K562 (cell line): ENCODE measurements at regions not wholly inside any gene's neighbourhood (a gene's known extent, or its start where the extent isn't known, plus 50 kb on each side); places are given as distances from the start of the nearest gene placed in this dataset.

Source experiments
- ATAC-seq: fragments of 200-7000 bp; cut with Tn5 transposase; 3 replicates; pipeline ENCODE4 v1.9.1; 2020; ENCODE audit warnings: moderate library complexity
- BruUV-seq: library from RNA; stranded (reverse); fragments of 400-500 nt; replicated peaks from 2 replicates; lab custom pipeline; 2021; lab: Mats Ljungman, UMichigan
- CTCF ChIA-PET: fragments of 300-600 bp; formaldehyde crosslinking; extraction: SDS; loops from one replicate; lab custom pipeline; 2021; ENCODE audit warnings: low intra/inter-chr PET ratio; lab: Yijun Ruan, JAX
- POLR2A ChIA-PET: fragments of 300-600, 350-650 bp; sonication (Branson Sonifier 250); formaldehyde crosslinking; extraction: SDS; loops from one replicate; lab custom pipeline; 2021; ENCODE audit warnings: antibody characterized with exemption, inconsistent platforms; lab: Yijun Ruan, JAX
- DNase-seq, 4 experiments: peaks; one replicate each; pipeline versions ENCODE4 v3.0.0 to v3.0.0-alpha.2; 2011 to 2018; ENCODE audit warnings: low spot score in 3 of 4, mixed read lengths in 3 of 4; ENCODE audit errors: extremely low read depth in 1 of 4
- FAIRE-seq: peaks from 2 replicates; lab custom pipeline; 2011; peaks lifted over from hg19 to GRCh38; lab: Jason Lieb, UNC
- H2AFZ ChIP-seq: 2 replicates; pipeline ENCODE4 v1.6.0; 2011; ENCODE audit warnings: low read depth, low read length, control low read depth, inconsistent platforms
- H3K27ac ChIP-seq: fragments of 200-600 bp; 3 replicates; pipeline ENCODE4 v1.8.0; 2011; ENCODE audit warnings: low read depth, mild to moderate bottlenecking, control low read depth, inconsistent platforms, low read length, moderate library complexity, mixed read lengths; ENCODE audit errors: extremely low read depth
- H3K27me3 ChIP-seq, 2 experiments: fragments of 300-600 bp in 1 of 2; 2 replicates in 1 of 2; 3 replicates in 1 of 2; pipeline versions ENCODE4 v1.6.0 to v1.8.0; 2011; ENCODE audit warnings: inconsistent platforms in 2 of 2, low read length in 2 of 2, mild to moderate bottlenecking in 1 of 2, mixed read lengths in 1 of 2, moderate library complexity in 1 of 2; ENCODE audit not compliant: control insufficient read depth in 2 of 2, insufficient read depth in 2 of 2
- H3K36me3 ChIP-seq: fragments of 300-600 bp; 3 replicates; pipeline ENCODE4 v1.8.0; 2011; ENCODE audit warnings: mild to moderate bottlenecking, low read length, inconsistent platforms; ENCODE audit not compliant: control insufficient read depth, insufficient read depth
- H3K4me1 ChIP-seq, 2 experiments: fragments of 200-600 bp in 1 of 2; replicated peaks in 1 of 2; 2 replicates in 1 of 2; 3 replicates in 1 of 2; pipeline versions ENCODE4 v1.5.1 to v1.8.0; 2011; ENCODE audit warnings: inconsistent platforms in 2 of 2, low read length in 2 of 2, mild to moderate bottlenecking in 1 of 2, mixed read lengths in 1 of 2, moderate library complexity in 1 of 2; ENCODE audit not compliant: control insufficient read depth in 2 of 2, insufficient read depth in 2 of 2
- H3K4me2 ChIP-seq: 2 replicates; pipeline ENCODE4 v1.6.1; 2011; ENCODE audit warnings: low read length, control low read depth, inconsistent platforms, mixed read lengths; ENCODE audit not compliant: insufficient read depth
- H3K4me3 ChIP-seq: fragments of 200-600 bp; sonication (generic), shearing (Covaris generic); 2 replicates; pipeline ENCODE4 v1.5.1; 2016; ENCODE audit warnings: control low read depth, inconsistent platforms
- H3K79me2 ChIP-seq: fragments of 200-600 bp; 3 replicates; pipeline ENCODE4 v1.8.0; 2011; ENCODE audit warnings: low read length, inconsistent platforms; ENCODE audit not compliant: control insufficient read depth, insufficient read depth
- H3K9ac ChIP-seq, 2 experiments: 2 replicates each; pipeline versions ENCODE4 v1.6.0 to v1.6.1; 2011; ENCODE audit warnings: low read depth in 2 of 2, low read length in 2 of 2, control low read depth in 1 of 2, inconsistent platforms in 1 of 2, mild to moderate bottlenecking in 1 of 2, mixed read lengths in 1 of 2; ENCODE audit not compliant: insufficient read depth in 1 of 2
- H3K9me1 ChIP-seq: one replicate; pipeline ENCODE4 v1.6.0; 2011; ENCODE audit warnings: inconsistent platforms, mild to moderate bottlenecking, low read length, moderate library complexity; ENCODE audit not compliant: control insufficient read depth, insufficient read depth
- H3K9me3 ChIP-seq: replicated peaks from 2 replicates; pipeline ENCODE4 v1.5.1; 2011; ENCODE audit warnings: low read depth, low read length, inconsistent platforms; ENCODE audit not compliant: control insufficient read depth, insufficient read depth
- H4K20me1 ChIP-seq: replicated peaks from 2 replicates; pipeline ENCODE4 v1.6.1; 2011; ENCODE audit warnings: low read length, inconsistent platforms, mixed read lengths; ENCODE audit not compliant: control insufficient read depth, insufficient read depth
- ATF2 ChIP-seq: sonication (generic); formaldehyde crosslinking; IDR thresholded peaks from 2 replicates; pipeline ENCODE4 v1.8.1; 2022; ENCODE audit warnings: missing genetic modification reagents
- COPS2 ChIP-seq: fragments of 450-650 bp; conservative IDR thresholded peaks from 2 replicates; pipeline ENCODE4 v1.6.1; 2016; ENCODE audit warnings: mild to moderate bottlenecking, moderate library complexity
- ELF1 ChIP-seq: fragments of 200-800 bp; sonication (Bioruptor generic); IDR thresholded peaks from 2 replicates; pipeline ENCODE4 v1.6.1; 2016; ENCODE audit warnings: missing genetic modification characterization, missing compliant biosample characterization
- ERF ChIP-seq: fragments of 450-650 bp; formaldehyde crosslinking; IDR thresholded peaks from 2 replicates; pipeline ENCODE4 v1.4.0; 2020; ENCODE audit warnings: mild to moderate bottlenecking, mixed read lengths
- GATAD2A ChIP-seq: fragments of 450-650 bp; IDR thresholded peaks from 2 replicates; pipeline ENCODE4 v1.6.1; 2017
- HDAC8 ChIP-seq: fragments of 450-650 bp; IDR thresholded peaks from 2 replicates; pipeline ENCODE4 v1.6.1; 2016; ENCODE audit warnings: mild to moderate bottlenecking, missing genetic modification characterization, moderate library complexity, missing compliant biosample characterization
- KLF10 ChIP-seq: fragments of 250-450 bp; sonication (Bioruptor Pico); IDR thresholded peaks from 2 replicates; pipeline ENCODE4 v1.6.1; 2021; ENCODE audit warnings: matching md5 sums
- MECOM ChIP-seq: fragments of 250-450 bp; sonication (Bioruptor Pico); IDR thresholded peaks from 2 replicates; pipeline ENCODE4 v1.8.0; 2022; ENCODE audit warnings: inconsistent platforms
- MTA3 ChIP-seq: fragments of 450-650 bp; formaldehyde crosslinking; IDR thresholded peaks from 2 replicates; pipeline ENCODE4 v1.6.1; 2017; ENCODE audit warnings: mild to moderate bottlenecking, borderline replicate concordance
- NCOA1 ChIP-seq: fragments of 450-650 bp; IDR thresholded peaks from 2 replicates; pipeline ENCODE4 v1.6.1; 2016; ENCODE audit warnings: low read depth
- PHF21A ChIP-seq: fragments of 450-650 bp; IDR thresholded peaks from 2 replicates; pipeline ENCODE4 v1.6.1; 2017; ENCODE audit warnings: low read depth, borderline replicate concordance
- PHTF2 ChIP-seq: fragments of 250-450 bp; sonication (Bioruptor Pico); IDR thresholded peaks from 2 replicates; pipeline ENCODE4 v1.5.0; 2021; ENCODE audit warnings: mild to moderate bottlenecking
- RAD21 ChIP-seq, 2 experiments: fragments of 250-450 bp in 1 of 2; fragments of 450-650 bp in 1 of 2; sonication (Bioruptor Pico) in 1 of 2; formaldehyde crosslinking in 1 of 2; IDR thresholded peaks in 1 of 2; conservative IDR thresholded peaks in 1 of 2; 2 replicates each; pipeline versions ENCODE4 v1.4.0 to v1.8.0; 2020 to 2022; ENCODE audit warnings: mild to moderate bottlenecking in 2 of 2, moderate library complexity in 1 of 2
- SMARCC2 ChIP-seq: fragments of 450-650 bp; IDR thresholded peaks from 2 replicates; pipeline ENCODE4 v1.6.1; 2017; ENCODE audit warnings: antibody characterized with exemption, moderate library complexity, mild to moderate bottlenecking, low read depth
- STAT6 ChIP-seq: sonication (generic); formaldehyde crosslinking; IDR thresholded peaks from 2 replicates; pipeline ENCODE4 v1.8.1; 2023; ENCODE audit warnings: mild to moderate bottlenecking, missing genetic modification reagents
- TBL1XR1 ChIP-seq, 2 experiments: IDR thresholded peaks; 2 replicates each; pipeline ENCODE4 v1.6.1; 2012; ENCODE audit warnings: improper control_type of control experiment in 2 of 2, low read length in 2 of 2, mild to moderate bottlenecking in 1 of 2
- XRCC5 ChIP-seq: fragments of 200-400 bp; formaldehyde crosslinking; IDR thresholded peaks from 2 replicates; pipeline ENCODE4 v1.6.1; 2017; ENCODE audit warnings: low read depth, mild to moderate bottlenecking, low read length
- ZFP1 ChIP-seq: fragments of 450-650 bp; formaldehyde crosslinking; IDR thresholded peaks from 2 replicates; pipeline ENCODE4 v1.4.0; 2020; ENCODE audit warnings: mild to moderate bottlenecking, mixed read lengths
- ZSCAN29 ChIP-seq: fragments of 450-650 bp; IDR thresholded peaks from 2 replicates; pipeline ENCODE4 v1.6.1; 2017
- WGBS: fragments of 100-300 bp; shearing (Covaris generic); methylation state at CpG from one replicate; pipeline ENCODE4 v1.1.6; 2016; ENCODE audit warnings: low coverage, mixed read lengths; ENCODE audit not compliant: insufficient coverage; ENCODE audit errors: missing lambda C conversion rate; 5-methylcytosine and 5-hydroxymethylcytosine counted together
- in situ Hi-C: fragments of 300-500 bp; cut with MboI; formaldehyde crosslinking; loops from 4 replicates; pipeline ENCODE4 v1.15.0; 2018; ENCODE audit warnings: inconsistent platforms, mixed read lengths
- intact Hi-C: fragments of 100-400 bp; cut with micrococcal nuclease; formaldehyde crosslinking; loops from 2 replicates; pipeline ENCODE4 v1.14.2; 2022
- TF ChIP-seq, protein P1 (sequence below): fragments of 450-650 bp; conservative IDR thresholded peaks from 2 replicates; pipeline ENCODE4 v1.6.1; 2016; ENCODE audit warnings: missing genetic modification characterization, low read depth, mild to moderate bottlenecking, control low read depth, missing compliant biosample characterization

DNA sequence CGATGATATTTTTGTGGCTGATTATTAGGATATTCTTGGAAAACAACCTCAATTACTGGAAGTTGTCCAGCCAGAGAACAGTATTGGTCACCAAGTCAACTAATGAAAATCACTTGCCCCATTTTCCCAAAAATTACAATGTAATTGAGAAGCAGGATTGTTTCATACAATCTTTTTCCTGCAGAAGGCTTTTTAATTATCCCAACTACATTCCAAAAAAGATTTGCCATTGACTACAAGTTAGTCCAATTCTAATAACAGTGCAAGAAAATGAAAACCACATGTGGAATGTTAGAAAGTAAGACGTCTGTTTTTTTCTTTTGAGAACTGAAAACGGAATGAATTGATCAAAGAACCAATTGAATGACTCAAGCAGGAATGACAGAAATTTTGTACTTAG, 1195.8 kb downstream of the SORCS1 start (continued):
- no peak for TF ChIP-seq STAT6 (CRISPR knock-in tag)
- no peak for TF ChIP-seq ZSCAN29
- no peak for TF ChIP-seq MTA3
- no peak for TF ChIP-seq RAD21 (CRISPR knock-in tag; conservative IDR thresholded peaks at IDR 0.05 in 1 of 2, IDR thresholded peaks at IDR 0.05 in 1 of 2)
- TF ChIP-seq NCOA1: no peak
- no peak for TF ChIP-seq SMARCC2

DNA sequence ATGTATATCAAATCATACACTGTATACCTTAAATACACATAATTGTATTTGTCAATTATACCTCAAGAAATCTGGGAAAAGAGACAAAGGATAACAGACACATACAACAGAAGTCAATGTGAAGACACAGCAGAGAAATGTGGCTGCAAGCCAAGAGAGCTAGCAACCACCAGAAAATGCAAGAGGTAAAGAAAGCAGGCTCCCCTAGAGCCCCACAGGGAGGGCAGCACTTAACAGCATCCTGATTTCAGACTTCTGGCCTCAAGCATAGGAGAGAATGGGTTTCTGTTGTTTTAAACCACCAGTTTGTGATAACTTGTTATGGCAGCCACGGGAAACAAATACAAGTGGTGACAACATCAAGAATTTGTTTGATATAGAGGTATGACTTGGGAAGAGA, 1197.2 kb downstream of the SORCS1 start:
- H3K27ac ChIP-seq: no peak overlapping the region
- ChIA-PET POLR2A (no interaction called here), CTCF (no interaction called here)
- no peaks in the 10 kb centered on the region for H3K36me3 ChIP-seq
- TF ChIP-seq TBL1XR1 (IDR thresholded peaks at IDR 0.05; ENCODE audit: low read length in 2 of 2): no peak
- no peak for TF ChIP-seq ELF1 (tag)
- no peak for TF ChIP-seq ZFP1
- TF ChIP-seq GATAD2A: no peak
- no peak for TF ChIP-seq COPS2
- TF ChIP-seq KLF10 (CRISPR knock-in tag): no peak
- no peak for TF ChIP-seq ATF2 (CRISPR knock-in tag)
- no peak for TF ChIP-seq ERF (CRISPR knock-in tag)
- no peak for TF ChIP-seq HDAC8
- TF ChIP-seq XRCC5: no peak
- no peak for TF ChIP-seq PHTF2
- TF ChIP-seq, protein P1, sequence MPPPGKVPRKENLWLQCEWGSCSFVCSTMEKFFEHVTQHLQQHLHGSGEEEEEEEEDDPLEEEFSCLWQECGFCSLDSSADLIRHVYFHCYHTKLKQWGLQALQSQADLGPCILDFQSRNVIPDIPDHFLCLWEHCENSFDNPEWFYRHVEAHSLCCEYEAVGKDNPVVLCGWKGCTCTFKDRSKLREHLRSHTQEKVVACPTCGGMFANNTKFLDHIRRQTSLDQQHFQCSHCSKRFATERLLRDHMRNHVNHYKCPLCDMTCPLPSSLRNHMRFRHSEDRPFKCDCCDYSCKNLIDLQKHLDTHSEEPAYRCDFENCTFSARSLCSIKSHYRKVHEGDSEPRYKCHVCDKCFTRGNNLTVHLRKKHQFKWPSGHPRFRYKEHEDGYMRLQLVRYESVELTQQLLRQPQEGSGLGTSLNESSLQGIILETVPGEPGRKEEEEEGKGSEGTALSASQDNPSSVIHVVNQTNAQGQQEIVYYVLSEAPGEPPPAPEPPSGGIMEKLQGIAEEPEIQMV (tag): no peak
- no peak for TF ChIP-seq PHF21A
- TF ChIP-seq MECOM (CRISPR knock-in tag): no peak
- ATAC-seq: no peak
- no peak for DNase-seq
- H4K20me1 ChIP-seq: no peaks in the 10 kb centered on the region
- no peaks in the 10 kb centered on the region for H3K9me3 ChIP-seq
- no peak overlapping the region for H2AFZ ChIP-seq
- no peaks in the 10 kb centered on the region for H3K27me3 ChIP-seq
- FAIRE-seq: no peak
- WGBS: 0% methylated on average over 1 of the region's 1 CpG
- no TSS peak for BruUV-seq
- no peaks in the 10 kb centered on the region for H3K9me1 ChIP-seq
- intact Hi-C loops (no loop called here), in situ Hi-C loops (no loop called here)
- H3K9ac ChIP-seq: no peak overlapping the region
- no peaks in the 10 kb centered on the region for H3K79me2 ChIP-seq
- H3K4me1 ChIP-seq: no peaks in the 10 kb centered on the region
- no peak overlapping the region for H3K4me2 ChIP-seq
- H3K4me3 ChIP-seq: no peak overlapping the region
